ENCODE measurements at regions not wholly inside any gene's neighbourhood (a gene's known extent, or its start where the extent isn't known, plus 50 kb on each side); places are given as distances from the start of the nearest gene placed in this dataset.

DNA sequence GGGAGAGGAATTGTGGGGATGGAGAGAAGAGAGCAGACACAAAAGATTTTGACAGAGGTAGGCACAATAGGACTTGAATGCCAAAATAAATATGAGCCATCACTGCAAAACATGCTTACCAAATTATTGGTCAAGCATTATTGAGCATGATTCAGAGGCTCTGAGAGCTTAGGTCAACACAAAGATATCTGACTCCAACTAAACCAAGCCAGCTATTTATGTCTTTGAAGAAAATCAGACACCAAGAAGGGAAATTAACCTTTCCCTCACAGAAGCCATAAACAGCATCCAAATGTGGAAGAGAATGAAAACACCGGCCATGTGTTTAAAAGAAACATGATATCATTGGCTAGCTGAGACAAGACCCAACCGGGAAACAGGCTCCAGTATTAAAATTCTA is 323.2 kb downstream of the RAB28 start:
- TF ChIP-seq PHF8 (IDR thresholded peaks at IDR 0.05; ENCODE audit: borderline replicate concordance, low read depth) (no peak), CHD4 (IDR thresholded peaks at IDR 0.05; ENCODE audit: borderline replicate concordance) (no peak)
- TF ChIP-seq, protein P1, sequence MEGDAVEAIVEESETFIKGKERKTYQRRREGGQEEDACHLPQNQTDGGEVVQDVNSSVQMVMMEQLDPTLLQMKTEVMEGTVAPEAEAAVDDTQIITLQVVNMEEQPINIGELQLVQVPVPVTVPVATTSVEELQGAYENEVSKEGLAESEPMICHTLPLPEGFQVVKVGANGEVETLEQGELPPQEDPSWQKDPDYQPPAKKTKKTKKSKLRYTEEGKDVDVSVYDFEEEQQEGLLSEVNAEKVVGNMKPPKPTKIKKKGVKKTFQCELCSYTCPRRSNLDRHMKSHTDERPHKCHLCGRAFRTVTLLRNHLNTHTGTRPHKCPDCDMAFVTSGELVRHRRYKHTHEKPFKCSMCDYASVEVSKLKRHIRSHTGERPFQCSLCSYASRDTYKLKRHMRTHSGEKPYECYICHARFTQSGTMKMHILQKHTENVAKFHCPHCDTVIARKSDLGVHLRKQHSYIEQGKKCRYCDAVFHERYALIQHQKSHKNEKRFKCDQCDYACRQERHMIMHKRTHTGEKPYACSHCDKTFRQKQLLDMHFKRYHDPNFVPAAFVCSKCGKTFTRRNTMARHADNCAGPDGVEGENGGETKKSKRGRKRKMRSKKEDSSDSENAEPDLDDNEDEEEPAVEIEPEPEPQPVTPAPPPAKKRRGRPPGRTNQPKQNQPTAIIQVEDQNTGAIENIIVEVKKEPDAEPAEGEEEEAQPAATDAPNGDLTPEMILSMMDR (IDR thresholded peaks at IDR 0.05), result no peak
